Stimulated activated CD8-positive, alpha-beta memory T cell treated with anti-CD3 and anti-CD28 coated beads, Interleukin-7, amount 100 ng/mL, for 24 hours (primary cell): ENCODE measurements at regions not wholly inside any gene's neighbourhood (a gene's known extent, or its start where the extent isn't known, plus 50 kb on each side); places are given as distances from the start of the nearest gene placed in this dataset.
A peak's percentile ranks its signal among the peaks of the same experiment; 100 is the strongest.
"Not testable (repeated sequence)": the region's sequence is repeated elsewhere in the genome, so short reads cannot be mapped to it uniquely, and the experiment has no call there.

ENCODE experiments used
- DNase-seq: peaks from one replicate; pipeline ENCODE4 v3.0.0-alpha.2; 2020; ENCODE audit warnings: low read depth

DNA sequence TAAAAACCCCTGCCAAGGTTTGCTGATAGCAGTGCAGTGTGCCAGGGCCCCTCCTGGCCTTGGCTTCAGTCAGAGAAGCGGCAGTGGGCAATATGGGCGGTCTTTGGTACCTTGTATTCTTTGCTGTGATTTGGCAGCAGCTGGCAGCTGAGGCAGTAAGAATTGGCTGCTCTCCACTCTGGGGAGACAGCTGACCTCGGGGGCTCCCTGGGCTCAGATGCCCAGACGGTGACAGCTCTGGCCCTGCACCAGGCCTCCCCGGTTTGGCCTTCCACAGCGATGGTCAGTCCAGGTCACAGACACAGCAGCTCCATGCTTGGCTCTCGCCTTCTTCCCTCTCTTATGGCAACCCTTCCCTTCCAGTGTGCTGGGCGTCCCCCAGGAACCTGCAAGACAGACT is 330.9 kb downstream of the BCOR start:
- no peak for DNase-seq

DNA sequence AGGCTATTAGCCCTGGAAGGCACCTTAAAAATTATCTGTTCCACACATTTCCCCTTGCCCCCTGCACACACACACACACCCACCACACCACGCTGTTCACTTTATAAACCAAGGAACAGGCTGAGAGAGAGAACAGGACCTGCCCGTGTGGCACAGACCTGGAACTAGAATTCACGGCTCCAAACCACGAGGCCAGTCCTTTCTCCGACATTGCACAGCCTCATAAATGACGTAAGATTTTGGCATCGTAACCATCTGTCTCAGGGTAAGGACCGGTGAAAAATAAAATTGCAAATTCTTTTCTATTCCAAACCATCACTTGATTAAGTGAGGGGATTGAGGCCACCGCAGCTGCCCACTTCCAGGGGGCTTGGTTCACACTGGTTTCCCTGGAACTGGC is 330.3 kb downstream of the BCOR start:
- no peak for DNase-seq

DNA sequence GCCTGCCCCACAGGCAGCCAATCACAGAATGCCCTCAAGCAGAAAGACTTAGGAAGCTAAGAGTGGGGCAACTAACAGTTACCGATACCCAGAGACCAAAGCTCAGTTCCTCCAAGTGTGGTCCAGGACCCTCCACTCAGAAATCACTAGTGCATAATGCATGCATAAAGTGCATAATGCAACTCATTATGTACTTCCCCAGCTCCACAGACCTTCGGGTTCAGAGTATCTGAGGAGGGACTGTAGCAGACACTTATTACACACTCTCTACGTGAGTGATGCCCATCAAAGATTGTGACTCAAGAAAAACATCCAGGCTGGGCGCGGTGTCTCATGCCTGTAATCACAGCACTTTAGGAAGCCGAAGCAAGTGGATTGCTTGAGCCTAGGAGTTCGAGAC is 328.0 kb downstream of the BCOR start:
- no peak for DNase-seq

DNA sequence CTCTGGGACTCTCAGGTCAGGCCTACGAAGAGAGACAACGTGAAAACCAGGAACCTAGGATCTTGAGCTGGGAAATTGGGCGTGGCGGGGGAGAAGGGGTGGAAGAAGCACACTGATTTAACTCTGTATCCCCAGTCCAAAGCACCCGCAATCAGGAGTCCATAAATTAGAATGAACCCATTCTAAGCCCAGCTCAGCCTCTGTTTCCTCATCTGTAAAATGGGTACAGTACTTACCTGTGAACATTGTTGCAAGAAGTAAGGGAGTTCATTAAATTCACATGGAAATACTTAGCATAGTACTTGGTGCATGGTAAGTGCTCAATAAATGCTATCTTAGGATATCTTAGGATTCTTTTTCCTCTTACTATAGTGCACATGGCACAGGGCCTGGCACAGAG is 326.7 kb downstream of the BCOR start:
- DNase-seq: no peak

DNA sequence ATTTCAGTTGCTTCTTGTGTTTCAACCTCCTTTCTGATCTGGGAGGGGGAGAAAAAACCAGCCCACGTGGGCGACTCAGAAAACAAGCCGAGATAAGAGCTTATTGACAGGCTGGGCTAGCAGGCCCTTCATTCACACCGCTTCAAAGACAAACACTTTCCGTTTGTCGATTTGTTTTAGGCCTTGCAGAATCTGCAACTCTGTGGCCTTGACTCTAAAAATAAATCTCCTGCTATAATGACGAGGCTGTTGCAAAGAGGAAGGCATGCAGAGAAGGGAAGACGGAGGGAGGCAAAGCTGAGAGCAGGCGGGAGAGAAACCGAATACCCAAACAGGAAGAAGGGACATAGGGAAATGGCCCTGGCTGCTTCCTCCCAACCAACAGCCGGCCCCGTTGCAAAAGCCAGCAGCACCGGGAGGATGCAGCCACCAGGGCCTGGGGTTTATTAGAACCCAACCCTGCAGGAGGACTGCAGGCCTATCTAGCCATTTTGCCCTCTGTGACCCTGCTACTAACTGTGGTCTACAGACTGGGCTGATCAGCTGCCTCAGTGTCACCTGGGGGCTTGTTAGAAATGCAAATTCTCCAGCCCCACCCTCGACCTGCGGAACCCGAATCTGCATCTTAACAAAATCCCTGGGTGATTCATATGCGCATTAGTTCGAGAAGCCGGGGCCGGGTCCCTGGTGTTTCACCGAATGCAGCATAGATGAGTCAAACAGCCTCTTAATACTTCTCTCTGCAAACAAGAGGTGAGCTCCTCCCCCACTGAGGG is 325.5 kb downstream of the BCOR start:
- peak; percentile 24 for DNase-seq

DNA sequence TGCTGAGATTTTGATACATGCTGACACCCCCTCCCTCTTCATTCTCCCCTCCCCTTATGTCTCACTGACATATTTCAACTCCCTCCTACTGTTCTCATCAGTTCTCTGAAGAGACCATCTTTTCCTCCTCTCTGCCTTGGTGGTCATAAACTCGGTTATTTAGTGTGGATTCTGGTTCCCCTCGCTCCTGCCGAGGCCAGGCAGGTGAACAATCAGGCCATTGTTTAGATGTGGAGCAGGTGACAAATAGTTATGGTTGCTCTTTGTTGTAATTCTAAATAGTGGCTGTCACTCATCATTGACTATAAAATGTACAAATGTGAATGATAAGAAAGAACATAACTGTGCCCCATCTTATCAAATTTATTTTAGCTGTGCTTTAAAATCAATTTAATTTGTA is 324.6 kb downstream of the BCOR start:
- DNase-seq: no peak

DNA sequence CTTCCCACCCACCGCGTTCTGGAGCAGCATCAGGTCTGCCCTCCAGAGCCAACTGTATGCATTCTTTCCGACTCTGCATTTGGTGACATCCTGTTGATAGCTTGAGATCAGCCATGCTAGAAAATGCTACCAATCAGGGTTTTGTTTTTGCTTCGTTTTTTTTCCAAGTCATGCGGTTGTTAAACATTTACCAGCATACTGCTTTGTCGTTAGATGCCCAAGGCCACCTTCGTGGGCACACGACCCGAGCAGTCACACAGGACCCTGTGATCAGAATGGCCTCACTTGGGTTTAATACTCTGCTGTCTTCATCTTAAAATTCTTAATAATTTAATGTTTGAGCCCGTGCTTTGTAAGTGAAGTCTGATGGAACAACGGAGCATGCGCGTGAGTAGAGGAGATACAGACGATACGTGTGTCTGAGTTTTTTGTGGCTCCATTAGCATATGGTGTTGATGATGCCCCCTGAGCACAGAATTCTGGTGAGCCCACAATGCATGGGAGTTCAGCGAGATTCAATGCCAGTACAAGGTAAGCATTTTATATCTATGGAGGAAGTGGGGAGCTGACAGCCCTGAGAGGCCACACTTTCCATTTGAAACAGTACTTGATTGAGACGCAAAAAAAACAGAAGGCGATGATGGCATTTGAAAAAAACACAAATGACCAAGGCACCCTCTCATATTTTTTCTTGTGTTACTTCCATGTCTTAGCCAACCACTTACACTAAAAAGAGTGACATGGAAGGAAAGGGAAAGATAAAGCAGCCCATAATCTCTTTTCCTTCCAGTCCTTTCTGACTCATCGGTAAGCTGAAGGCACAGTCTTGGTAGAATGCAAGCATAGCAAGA is 323.6 kb downstream of the BCOR start:
- DNase-seq: no peak

DNA sequence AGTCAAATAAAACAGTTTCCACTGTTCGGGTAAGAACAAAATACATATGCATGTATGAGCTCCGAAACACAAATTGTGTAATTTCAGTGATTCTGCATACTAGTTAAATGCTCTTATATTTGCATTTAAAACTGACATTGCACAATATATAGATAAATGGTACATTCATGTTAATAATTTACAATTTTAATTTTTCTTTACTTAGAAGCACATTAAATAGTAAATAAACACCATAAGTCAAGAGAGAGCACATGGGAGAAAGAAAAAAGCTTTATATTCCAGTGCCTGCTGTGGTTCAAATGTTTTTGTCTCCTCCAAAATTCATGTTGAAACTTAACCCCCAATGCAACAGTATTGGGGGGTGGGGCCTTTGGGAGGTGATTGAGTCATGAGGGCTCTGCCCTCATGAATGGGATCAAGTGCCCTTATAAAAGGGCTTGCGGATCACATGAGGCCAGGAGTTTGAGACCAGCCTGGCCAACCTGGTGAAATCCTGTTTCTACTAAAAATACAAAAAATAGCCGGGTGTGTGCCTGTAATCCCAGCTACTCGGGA is 322.9 kb downstream of the BCOR start:
- no peak for DNase-seq

DNA sequence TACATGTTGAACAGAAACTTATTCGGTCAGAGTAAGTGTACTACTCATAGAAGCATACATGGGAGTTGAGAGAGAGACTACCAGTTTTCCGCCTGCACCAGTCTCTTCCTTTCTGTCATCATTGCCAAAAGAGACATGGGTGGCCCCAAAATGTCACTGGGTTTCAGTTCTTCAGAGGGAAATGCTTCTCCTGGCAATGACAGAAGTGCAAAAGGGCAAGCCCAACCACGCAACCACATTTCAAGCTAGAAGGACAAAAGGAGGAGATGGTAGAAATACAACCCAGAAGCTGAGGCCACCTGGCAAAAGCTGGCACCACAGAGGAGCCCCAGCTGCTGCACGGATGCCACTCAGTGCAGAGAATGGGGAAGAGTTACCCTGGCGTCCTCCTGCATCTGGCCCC is 320.1 kb downstream of the BCOR start:
- DNase-seq: no peak

DNA sequence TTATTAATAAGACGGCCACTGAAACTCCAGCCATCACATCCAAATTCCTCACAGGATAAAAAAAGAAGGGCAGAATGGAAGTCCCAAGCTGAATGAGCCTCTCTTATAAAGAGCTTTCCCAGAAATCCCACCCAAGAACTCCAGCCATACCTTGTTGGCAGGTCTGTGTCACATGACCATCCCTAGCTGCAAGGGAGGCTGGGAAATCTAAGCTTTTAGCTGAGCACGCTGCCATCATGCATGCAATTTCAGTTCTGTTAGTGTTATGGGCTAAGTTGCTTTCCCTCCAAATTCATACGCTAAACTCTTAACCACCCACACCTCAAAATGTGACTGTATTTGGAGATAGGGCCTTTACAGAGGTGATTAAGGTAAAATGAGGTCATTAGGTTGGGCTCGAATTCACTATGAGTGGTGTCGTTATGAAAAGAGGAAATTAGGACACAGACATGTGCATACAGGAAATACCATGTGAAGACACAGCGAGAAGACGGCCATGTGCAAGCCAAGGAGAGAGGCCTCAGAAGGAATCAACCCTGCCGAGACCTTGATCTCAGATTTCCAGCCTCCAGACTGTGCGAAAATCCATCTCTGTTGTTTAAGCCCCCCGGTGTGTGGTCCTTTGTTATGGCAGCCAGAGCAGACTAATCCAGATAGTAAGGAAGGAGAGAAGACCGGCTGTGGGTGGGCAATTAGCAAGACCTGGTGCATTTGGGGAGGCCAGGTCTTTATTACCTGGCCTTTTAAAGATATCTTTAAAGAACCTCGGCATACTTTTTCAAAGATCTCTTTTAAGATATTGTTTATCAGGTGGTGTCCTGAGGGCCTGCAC is 317.6 kb downstream of the BCOR start:
- no peak for DNase-seq

DNA sequence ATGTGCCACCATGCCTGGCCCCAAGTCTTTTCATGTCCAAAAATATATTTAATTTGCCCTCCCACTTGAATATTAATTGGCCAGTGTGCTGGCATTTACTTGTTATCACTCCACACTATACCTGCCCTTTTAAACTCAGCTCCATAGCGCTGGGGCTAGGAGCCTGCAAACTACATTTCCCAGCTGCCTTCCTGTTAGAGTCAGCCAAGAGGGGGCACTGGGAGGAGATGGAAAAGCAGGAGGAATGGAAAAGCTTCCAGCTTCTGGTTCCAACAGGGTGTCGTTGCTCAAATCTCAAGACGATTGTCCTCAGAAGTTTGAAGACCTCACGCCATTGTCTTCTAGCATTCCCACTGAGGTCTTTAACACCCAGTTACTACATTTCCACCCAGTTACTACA is 315.5 kb downstream of the BCOR start:
- DNase-seq: no peak

DNA sequence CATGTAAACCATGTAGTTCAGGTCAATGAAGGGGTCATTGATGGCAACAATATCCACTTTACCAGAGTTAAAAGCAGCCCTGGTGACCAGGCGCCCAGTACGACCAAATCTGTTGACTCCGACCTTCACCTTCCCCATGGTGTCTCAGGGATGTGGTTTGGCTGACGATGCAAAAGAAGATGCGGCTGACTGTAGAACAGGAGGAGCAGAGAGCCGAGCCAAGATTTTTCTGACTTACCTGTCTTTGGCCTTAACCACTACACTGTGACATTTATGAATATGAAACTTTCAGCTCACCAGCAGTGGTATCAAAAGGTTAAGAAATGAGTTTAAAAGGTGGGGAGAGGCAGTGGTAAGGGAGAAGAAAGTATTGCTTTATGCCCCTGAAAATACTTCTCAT is 309.8 kb downstream of the BCOR start:
- no peak for DNase-seq

DNA sequence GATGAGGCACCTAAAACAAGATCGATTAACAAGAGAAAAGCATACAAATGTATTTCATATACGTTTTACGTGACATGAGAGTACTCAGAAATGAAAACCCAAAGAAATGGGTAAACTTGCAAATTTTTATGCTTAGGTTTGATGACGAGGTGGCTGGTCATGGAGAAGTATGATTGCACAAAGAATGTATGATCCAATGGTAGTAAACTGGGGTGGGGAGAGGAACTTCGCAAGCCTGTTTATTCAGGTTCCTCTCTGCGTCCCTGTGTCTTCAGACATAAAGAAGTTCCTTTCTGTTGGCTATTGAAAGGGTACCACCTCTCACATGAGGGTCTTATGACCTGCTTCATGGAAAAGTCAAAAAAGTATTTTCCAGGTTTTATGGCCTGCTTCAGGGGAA is 309.2 kb downstream of the BCOR start:
- DNase-seq: no peak

DNA sequence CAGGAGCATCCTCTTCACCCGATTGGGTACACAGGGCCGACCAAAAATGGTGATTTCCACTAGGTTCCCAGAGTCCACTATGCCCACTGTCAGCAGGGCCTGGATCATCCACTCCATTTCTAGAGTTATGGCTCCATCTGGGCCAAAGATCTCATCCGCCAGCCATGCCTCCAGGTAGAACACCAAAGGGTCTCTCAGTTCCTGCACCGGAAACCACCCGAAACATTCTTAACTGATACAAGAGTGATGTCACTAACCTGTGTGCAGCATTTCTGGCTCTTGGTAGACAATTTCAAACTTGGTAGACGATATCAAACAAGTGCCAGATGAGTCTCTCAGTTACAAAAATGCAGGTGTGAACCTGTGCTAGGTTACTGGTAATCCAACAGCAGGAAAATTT is 306.1 kb downstream of the BCOR start:
- DNase-seq: no peak

DNA sequence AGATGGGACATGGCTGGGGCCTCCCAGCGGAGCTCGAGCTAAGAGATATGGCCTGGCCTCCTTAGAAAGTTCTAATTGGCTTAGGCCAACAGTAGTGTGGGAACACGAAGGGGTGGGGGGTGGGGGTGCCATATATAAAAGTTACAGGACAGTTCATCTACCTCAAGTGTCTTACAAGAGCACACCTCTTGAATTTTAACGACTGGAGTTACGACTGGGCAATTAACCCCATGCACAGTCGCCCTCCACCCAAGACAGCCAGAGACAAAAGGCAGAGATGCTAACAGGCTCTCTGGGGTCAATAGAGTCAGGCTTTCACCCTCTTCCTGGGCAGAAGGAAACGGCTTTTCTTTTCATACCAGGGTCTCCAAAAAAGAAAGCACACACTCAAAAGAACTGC is 302.2 kb downstream of the BCOR start:
- DNase-seq: no peak

DNA sequence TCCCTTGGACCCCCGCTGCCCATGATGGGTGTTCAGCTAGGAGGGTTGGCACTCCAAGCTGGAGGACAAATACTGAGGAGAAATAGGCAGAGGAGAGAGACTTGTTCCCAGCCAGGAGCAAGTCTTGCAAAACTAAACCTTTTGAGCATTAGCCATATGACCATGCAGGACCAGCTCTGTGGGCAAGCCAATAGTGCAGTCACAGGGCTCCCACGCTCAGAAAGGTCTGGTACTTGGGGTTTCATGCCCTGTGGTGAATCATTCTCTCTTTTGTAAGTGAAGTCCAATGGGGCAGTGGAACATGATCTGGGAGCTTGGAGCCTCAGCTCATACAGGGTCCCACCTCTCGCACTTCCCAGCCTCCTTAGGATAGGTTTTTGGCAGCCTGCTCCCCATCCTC is 300.9 kb downstream of the BCOR start:
- no peak for DNase-seq

DNA sequence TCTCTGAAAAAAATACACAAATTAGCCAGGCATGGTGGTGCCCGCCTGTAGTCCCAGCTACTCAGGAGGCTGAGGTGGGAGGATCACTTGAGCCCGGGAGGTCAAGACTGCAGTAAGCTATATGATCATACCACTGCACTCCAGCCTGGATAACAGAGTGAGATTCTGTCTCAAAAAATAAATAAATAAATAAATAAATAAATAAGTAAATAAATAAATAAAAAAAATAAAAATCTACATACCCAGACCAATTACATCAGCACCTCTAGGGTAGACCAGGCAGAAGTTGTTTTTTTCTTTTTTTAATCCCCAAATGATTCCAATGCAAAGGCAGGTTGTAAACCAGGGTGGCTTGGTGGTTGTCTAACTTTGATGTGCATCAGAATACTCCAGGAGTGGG is 299.3 kb downstream of the BCOR start:
- DNase-seq: not testable (repeated sequence)

DNA sequence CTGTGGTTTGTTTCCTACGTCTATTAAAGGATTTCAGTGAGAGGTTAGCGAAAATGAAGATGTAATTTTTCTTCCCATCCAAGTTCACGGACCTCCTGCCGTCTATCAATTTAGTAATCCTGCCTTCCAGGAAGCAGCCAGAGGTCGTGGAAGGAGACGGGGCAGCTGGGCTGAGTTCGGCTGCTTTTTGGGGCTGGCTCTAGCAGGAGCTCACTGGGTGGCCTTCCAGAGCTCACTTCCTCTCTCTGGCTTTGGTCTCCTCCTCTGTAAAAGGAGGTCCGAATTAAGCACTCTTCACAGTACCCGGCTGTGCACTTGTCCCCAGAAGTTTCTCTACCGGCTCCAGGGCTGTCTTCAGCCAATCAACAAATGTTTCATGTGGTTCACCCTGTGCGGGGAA is 295.4 kb downstream of the BCOR start:
- no peak for DNase-seq

DNA sequence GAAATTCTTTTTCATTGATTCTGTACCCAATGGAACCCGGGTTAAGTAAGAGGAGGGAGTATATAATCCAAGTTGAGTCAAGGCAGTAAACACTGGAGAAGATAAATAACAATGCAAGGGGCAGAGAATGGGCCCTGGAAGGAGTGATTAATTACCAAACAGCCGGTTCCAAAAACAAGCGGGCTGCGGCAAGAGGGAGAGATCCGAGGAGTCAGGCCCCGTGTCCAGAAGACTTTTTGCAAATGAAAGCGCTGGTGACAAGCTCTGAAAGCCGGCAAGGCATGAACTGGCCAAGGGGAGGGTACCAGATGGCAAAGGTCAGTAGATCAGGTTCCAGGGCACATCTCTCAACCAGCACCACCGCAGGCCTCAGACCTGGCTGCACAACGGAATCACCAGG is 294.9 kb downstream of the BCOR start:
- DNase-seq: no peak

DNA sequence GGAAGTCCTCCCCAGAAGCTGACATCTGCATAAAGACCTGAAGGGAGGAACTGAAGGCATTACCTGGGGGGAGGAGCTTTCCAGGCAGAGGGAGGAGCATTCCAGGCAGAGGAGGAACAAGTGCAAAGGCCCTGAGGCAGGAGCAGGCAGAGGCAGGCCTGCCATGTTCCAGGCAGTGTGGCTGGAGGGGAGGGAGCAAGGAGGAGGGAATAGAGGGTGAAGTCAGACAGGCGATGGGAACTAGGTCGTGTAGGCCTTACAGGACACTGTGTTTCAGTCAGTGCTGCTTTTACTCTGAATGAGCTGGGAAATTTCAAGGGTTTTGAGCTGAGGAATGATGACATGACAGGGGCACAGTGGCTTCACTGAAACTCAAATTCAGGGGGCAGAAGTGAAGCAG is 292.7 kb downstream of the BCOR start:
- no peak for DNase-seq

DNA sequence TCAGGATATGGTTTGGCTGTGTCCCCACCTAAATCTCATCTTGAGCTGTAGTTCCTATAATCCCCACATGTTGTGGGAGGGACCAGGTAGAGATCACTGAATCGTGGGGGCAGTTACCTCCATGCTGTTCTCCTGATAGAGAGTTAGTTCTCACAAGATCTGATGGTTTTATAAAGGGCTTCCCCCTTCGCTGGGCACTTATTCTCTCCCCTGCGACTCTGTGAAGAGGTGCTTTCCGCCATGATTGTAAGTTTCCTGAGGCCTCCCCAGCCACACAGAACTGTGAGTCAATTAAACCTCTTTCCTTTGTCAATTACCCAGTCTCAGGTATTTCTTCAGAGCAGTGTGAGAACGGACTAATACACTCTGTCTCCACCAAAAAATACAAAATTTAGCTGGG is 291.9 kb downstream of the BCOR start:
- no peak for DNase-seq

DNA sequence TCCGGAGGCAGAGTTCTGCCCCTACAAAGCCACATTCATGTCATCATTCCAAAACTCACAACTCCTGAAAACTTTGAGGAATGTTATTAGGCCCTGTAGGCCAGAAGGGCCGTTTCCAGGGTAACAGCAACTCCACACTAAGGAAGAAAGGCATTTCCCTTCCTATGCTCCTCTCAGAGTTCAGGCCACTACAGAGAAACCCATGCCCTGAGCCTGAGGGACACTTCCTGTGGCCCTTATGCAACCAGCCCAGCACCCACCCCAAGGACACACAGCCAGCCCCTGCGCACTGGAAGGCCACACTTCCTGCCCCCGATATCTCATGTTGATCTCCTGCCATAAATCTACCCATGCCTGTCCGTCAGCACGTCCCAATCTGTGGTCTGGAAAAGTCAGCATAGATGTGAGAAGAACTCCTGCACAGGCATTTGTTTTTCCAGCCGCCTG is 289.3 kb downstream of the BCOR start:
- no peak for DNase-seq
